ENCODE measurements at regions not wholly inside any gene's neighbourhood (a gene's known extent, or its start where the extent isn't known, plus 50 kb on each side); places are given as distances from the start of the nearest gene placed in this dataset.

GRCh38 chr10:10624567-10624962 lies 393.1 kb upstream of the CELF2 start:
- TF ChIP-seq, protein P1, sequence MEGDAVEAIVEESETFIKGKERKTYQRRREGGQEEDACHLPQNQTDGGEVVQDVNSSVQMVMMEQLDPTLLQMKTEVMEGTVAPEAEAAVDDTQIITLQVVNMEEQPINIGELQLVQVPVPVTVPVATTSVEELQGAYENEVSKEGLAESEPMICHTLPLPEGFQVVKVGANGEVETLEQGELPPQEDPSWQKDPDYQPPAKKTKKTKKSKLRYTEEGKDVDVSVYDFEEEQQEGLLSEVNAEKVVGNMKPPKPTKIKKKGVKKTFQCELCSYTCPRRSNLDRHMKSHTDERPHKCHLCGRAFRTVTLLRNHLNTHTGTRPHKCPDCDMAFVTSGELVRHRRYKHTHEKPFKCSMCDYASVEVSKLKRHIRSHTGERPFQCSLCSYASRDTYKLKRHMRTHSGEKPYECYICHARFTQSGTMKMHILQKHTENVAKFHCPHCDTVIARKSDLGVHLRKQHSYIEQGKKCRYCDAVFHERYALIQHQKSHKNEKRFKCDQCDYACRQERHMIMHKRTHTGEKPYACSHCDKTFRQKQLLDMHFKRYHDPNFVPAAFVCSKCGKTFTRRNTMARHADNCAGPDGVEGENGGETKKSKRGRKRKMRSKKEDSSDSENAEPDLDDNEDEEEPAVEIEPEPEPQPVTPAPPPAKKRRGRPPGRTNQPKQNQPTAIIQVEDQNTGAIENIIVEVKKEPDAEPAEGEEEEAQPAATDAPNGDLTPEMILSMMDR (IDR thresholded peaks at IDR 0.05): no peak
- no peak for TF ChIP-seq POLR2A (IDR thresholded peaks at IDR 0.05)
- DNase-seq: no peak
- no peaks in the 10 kb centered on the region for H3K27me3 ChIP-seq
- WGBS, 2 donors: 90% methylated on average over 8 of the region's 8 CpGs
- H3K27ac ChIP-seq: no peak overlapping the region
- H3K4me3 ChIP-seq (replicated peaks in 1 of 3): no peak overlapping the region
- intact Hi-C loops (cut with DNase I): no loop called here
- no peaks in the 10 kb centered on the region for H3K4me1 ChIP-seq
- no peaks in the 10 kb centered on the region for H3K9me3 ChIP-seq
- no peaks in the 10 kb centered on the region for H3K36me3 ChIP-seq

- H3K27me3 ChIP-seq: no peaks in the 10 kb centered on the region
- no peaks in the 10 kb centered on the region for H3K36me3 ChIP-seq
- intact Hi-C loops (cut with DNase I): no loop called here
- TF ChIP-seq POLR2A (IDR thresholded peaks at IDR 0.05): no peak
- TF ChIP-seq, protein P1 (IDR thresholded peaks at IDR 0.05): no peak
- 67 to 72% methylated on average over 6 of the region's 6 CpGs for WGBS, 2 donors
- H3K4me3 ChIP-seq (replicated peaks in 1 of 3): no peak overlapping the region
- H3K9me3 ChIP-seq: no peaks in the 10 kb centered on the region
- no peak overlapping the region for H3K27ac ChIP-seq
- H3K4me1 ChIP-seq: no peaks in the 10 kb centered on the region
- DNase-seq: no peak
Observed at GRCh38 chr10:10625491-10625890, 392.2 kb upstream of the CELF2 start.

DNA sequence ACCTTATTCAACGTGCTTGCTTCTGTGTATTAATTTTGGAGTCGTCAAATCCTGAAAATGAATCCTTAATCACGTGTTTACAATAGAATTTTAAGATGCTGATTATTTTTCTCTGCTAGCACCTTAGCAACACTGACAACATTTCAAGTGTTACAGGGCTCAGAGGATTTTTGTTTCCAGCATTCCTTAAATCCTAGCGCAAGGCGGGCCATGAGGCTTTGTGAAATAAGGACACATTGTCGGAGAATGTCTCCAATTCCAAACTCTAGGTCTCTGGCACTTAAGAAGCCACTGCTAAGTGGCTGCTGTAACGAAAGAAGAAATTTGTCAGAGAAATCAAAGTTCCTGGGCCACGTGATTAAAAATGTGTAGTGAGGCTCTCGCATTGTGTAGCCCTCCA lies 390.9 kb upstream of the CELF2 start:
- TF ChIP-seq POLR2A (IDR thresholded peaks at IDR 0.05): no peak
- TF ChIP-seq, protein P1 (IDR thresholded peaks at IDR 0.05): no peak
- Histone ChIP-seq H3K9me3 (no peaks in the 10 kb centered on the region), H3K27ac (no peak overlapping the region), H3K27me3 (no peaks in the 10 kb centered on the region), H3K4me3 (replicated peaks in 1 of 3) (no peak overlapping the region), H3K36me3 (no peaks in the 10 kb centered on the region), H3K4me1 (no peaks in the 10 kb centered on the region)
- intact Hi-C loops (cut with DNase I): no loop called here
- no peak for DNase-seq
- WGBS, 2 donors: 78 to 79% methylated on average over 9 of the region's 9 CpGs

DNA sequence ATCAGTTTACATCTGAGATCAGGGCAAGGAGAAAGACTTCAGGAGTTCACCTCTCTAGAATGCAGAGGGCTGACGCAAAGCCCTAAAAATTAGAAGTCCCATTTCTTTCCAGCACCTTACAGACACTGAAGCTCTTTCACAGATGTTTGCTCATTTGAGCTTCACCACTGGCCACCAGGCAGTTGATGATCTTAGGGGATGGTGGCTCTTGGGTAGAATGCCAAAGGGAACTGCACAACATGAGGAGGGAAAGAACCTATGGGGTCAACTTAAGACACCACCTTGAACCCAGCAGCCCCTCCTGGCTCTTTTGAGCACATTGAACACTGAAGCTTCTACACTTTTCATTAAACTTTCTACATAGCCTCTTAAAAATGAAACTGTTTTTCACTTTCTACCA lies 390.3 kb upstream of the CELF2 start:
- no peak overlapping the region for H3K27ac ChIP-seq
- no peaks in the 10 kb centered on the region for H3K4me1 ChIP-seq
- no peaks in the 10 kb centered on the region for H3K27me3 ChIP-seq
- no peaks in the 10 kb centered on the region for H3K36me3 ChIP-seq
- intact Hi-C loops (cut with DNase I): no loop called here
- DNase-seq: no peak
- TF ChIP-seq, protein P1 (IDR thresholded peaks at IDR 0.05): no peak
- no peak overlapping the region for H3K4me3 ChIP-seq (replicated peaks in 1 of 3)
- H3K9me3 ChIP-seq: no peaks in the 10 kb centered on the region
- 93 to 97% methylated on average over 1 of the region's 1 CpG for WGBS, 2 donors

DNA sequence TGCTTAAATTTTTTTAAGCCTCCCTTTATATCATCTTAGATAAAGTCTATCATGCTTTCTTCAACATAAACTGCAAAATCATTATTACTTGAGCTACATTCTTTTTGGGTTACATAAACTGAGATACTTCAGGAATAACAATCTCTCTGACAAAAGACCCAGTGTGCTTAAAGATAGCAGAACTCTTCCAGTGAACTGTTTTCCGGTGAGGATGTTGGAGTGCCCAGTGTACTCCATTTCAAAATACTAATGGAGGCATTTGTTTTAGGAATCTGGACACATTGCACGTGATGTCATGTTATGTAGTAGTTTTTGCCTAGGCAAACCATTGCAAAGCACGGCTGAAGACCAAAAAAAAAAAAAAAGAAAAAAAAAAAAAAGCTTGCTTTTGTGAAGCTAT lies 388.2 kb upstream of the CELF2 start:
- Histone ChIP-seq H3K27me3 (no peaks in the 10 kb centered on the region), H3K4me3 (replicated peaks in 1 of 3) (no peak overlapping the region), H3K9me3 (no peaks in the 10 kb centered on the region), H3K27ac (no peak overlapping the region), H3K4me1 (no peaks in the 10 kb centered on the region), H3K36me3 (no peaks in the 10 kb centered on the region)
- 64 to 78% methylated on average over 3 of the region's 3 CpGs for WGBS, 2 donors
- no peak for TF ChIP-seq POLR2A (IDR thresholded peaks at IDR 0.05)
- TF ChIP-seq, protein P1 (IDR thresholded peaks at IDR 0.05): no peak
- intact Hi-C loops (cut with DNase I): no loop called here
- DNase-seq: no peak

Data from thyroid gland (tissue), 4 donors.